SK-N-SH treated with all-trans-retinoic acid at 6 μM for 48 hours (cell line): ENCODE measurements at regions not wholly inside any gene's neighbourhood (a gene's known extent, or its start where the extent isn't known, plus 50 kb on each side); places are given as distances from the start of the nearest gene placed in this dataset.

ENCODE experiments used
- ATAC-seq: fragments of 200-7000 bp; cut with Tn5 transposase; 3 replicates; pipeline ENCODE4 v1.9.1; 2020; ENCODE audit warnings: mild to moderate bottlenecking, moderate library complexity
- ARNTL ChIP-seq: fragments of 450-650 bp; formaldehyde crosslinking; IDR thresholded peaks from 2 replicates; pipeline ENCODE4 v1.5.0; 2020; ENCODE audit warnings: low read depth, mild to moderate bottlenecking, moderate library complexity, borderline replicate concordance
- BACH2 ChIP-seq: fragments of 250-450 bp; sonication (Bioruptor Pico); IDR thresholded peaks from 2 replicates; pipeline ENCODE4 v1.9.0; 2021; ENCODE audit warnings: mild to moderate bottlenecking, borderline replicate concordance
- CSDC2 ChIP-seq: fragments of 250-450 bp; sonication (Bioruptor Pico); IDR thresholded peaks from 2 replicates; pipeline ENCODE4 v1.5.0; 2020; ENCODE audit warnings: mild to moderate bottlenecking, moderate library complexity
- ESRRG ChIP-seq: fragments of 250-450 bp; sonication (Bioruptor Pico); IDR thresholded peaks from 2 replicates; pipeline ENCODE4 v1.6.1; 2021; ENCODE audit warnings: mild to moderate bottlenecking
- GLIS3 ChIP-seq: fragments of 250-450 bp; sonication (Bioruptor Pico); IDR thresholded peaks from 2 replicates; pipeline ENCODE4 v1.5.0; 2020; ENCODE audit warnings: mild to moderate bottlenecking, moderate library complexity
- ISL1 ChIP-seq: fragments of 250-450 bp; sonication (Bioruptor Pico); IDR thresholded peaks from 2 replicates; pipeline ENCODE4 v2.1.2; 2022; ENCODE audit warnings: mild to moderate bottlenecking, moderate library complexity
- OSR1 ChIP-seq: fragments of 250-450 bp; sonication (Bioruptor Pico); IDR thresholded peaks from 2 replicates; pipeline ENCODE4 v1.8.0; 2022; ENCODE audit warnings: moderate library complexity, mild to moderate bottlenecking, inconsistent platforms
- PPARA ChIP-seq: fragments of 250-450 bp; sonication (Bioruptor Pico); IDR thresholded peaks from 2 replicates; pipeline ENCODE4 v1.5.0; 2020; ENCODE audit warnings: mild to moderate bottlenecking, borderline replicate concordance
- RARB ChIP-seq: fragments of 250-450 bp; sonication (Bioruptor Pico); IDR thresholded peaks from 2 replicates; pipeline ENCODE4 v1.8.0; 2021; ENCODE audit warnings: mild to moderate bottlenecking, moderate library complexity
- SNAI2 ChIP-seq: fragments of 250-450 bp; sonication (Bioruptor Pico); IDR thresholded peaks from 2 replicates; pipeline ENCODE4 v1.5.0; 2020; ENCODE audit warnings: mild to moderate bottlenecking, moderate library complexity
- TCF4 ChIP-seq: fragments of 250-450 bp; sonication (Bioruptor Pico); IDR thresholded peaks from 2 replicates; pipeline ENCODE4 v1.8.0; 2021; ENCODE audit warnings: mild to moderate bottlenecking, moderate library complexity, borderline replicate concordance
- TOX ChIP-seq: fragments of 250-450 bp; sonication (Bioruptor Pico); IDR thresholded peaks from 2 replicates; pipeline ENCODE4 v1.8.0; 2021; ENCODE audit warnings: mild to moderate bottlenecking, moderate library complexity, borderline replicate concordance
- ZFP3 ChIP-seq: fragments of 250-450 bp; sonication (Bioruptor Pico); IDR thresholded peaks from 2 replicates; pipeline ENCODE4 v1.5.0; 2020; ENCODE audit warnings: mild to moderate bottlenecking, moderate library complexity
- ZFP30 ChIP-seq: fragments of 450-650 bp; formaldehyde crosslinking; IDR thresholded peaks from 2 replicates; pipeline ENCODE4 v1.5.0; 2022; ENCODE audit warnings: mild to moderate bottlenecking, moderate library complexity
- ZNF565 ChIP-seq: fragments of 450-650 bp; formaldehyde crosslinking; conservative IDR thresholded peaks from 2 replicates; pipeline ENCODE4 v1.5.0; 2020; ENCODE audit warnings: low read depth, mild to moderate bottlenecking, moderate library complexity
- ZNF70 ChIP-seq: fragments of 450-650 bp; formaldehyde crosslinking; IDR thresholded peaks from 2 replicates; pipeline ENCODE4 v1.5.0; 2020; ENCODE audit warnings: mild to moderate bottlenecking, moderate library complexity
- ZNF8 ChIP-seq: fragments of 450-650 bp; formaldehyde crosslinking; IDR thresholded peaks from 2 replicates; pipeline ENCODE4 v1.5.0; 2020; ENCODE audit warnings: mild to moderate bottlenecking, moderate library complexity
- TF ChIP-seq, protein P1 (sequence below): fragments of 250-450 bp; sonication (Bioruptor Pico); IDR thresholded peaks from 2 replicates; pipeline ENCODE4 v1.8.0; 2021; ENCODE audit warnings: low read depth, mild to moderate bottlenecking, moderate library complexity, borderline replicate concordance
- TF ChIP-seq, protein P2 (sequence below): fragments of 250-450 bp; sonication (Bioruptor Pico); IDR thresholded peaks from 2 replicates; pipeline ENCODE4 v1.5.0; 2020; ENCODE audit warnings: mild to moderate bottlenecking, moderate library complexity
- TF ChIP-seq, protein P3 (sequence below): fragments of 250-450 bp; sonication (Bioruptor Pico); IDR thresholded peaks from 2 replicates; pipeline ENCODE4 v1.5.1; 2020; ENCODE audit warnings: low read depth, mild to moderate bottlenecking, moderate library complexity
- TF ChIP-seq, protein P4 (sequence below): fragments of 250-450 bp; sonication (Bioruptor Pico); IDR thresholded peaks from 2 replicates; pipeline ENCODE4 v1.8.0; 2020; ENCODE audit warnings: mild to moderate bottlenecking, moderate library complexity, borderline replicate concordance
- TF ChIP-seq, protein P5 (sequence below): fragments of 250-450 bp; sonication (Bioruptor Pico); IDR thresholded peaks from 2 replicates; pipeline ENCODE4 v1.5.1; 2021; ENCODE audit warnings: mild to moderate bottlenecking, moderate library complexity

DNA sequence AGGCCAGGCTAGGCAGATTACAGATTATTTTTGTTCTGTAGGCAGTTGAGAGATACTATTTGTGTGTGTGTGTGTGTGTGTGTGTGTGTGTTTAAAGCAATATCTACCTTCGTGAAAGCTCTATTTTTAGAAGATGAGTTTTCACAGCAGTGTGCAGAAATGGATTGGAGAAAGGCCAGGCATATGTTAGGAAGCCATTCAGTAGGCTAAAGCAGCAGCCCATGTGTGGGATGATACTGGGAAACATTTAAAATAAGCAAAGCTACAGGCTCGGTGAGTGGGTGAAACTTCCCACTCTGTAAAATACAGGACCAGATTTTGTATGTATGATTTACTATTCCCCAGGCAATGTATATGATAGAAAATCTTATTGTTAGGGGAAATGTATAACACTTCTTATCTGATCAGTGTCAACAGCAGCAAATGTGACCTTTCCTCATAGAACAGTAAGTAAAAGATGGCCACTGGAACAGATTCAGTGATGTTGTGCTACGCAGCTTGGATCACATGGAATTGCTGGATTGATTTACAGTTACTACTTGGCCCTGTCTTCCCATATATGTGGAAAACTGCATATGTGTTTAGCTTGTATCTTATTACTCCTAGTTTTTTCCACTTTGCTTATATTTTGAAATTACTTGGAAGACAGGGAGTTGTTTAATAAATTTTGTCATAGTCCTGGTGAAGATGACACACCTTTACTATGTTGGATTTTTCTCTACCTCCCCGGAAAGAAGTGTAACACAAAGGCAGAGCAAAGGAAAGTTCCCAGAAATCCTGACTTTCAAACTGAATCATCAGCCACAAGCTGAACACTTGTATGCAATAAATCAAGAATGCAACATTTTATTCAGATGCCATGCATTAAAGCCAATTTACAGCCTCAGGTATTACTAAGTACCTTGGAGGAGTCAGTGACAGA lies 1077.7 kb upstream of the SEMA6A start (continued):
- TF ChIP-seq PPARA, result no peak
- no peak for TF ChIP-seq ZNF70 (CRISPR knock-in tag)
- no peak for TF ChIP-seq TCF4
- TF ChIP-seq CSDC2 (CRISPR knock-in tag), result no peak
- TF ChIP-seq TOX (CRISPR knock-in tag), result no peak
- TF ChIP-seq RARB, result no peak
- TF ChIP-seq, protein P1, sequence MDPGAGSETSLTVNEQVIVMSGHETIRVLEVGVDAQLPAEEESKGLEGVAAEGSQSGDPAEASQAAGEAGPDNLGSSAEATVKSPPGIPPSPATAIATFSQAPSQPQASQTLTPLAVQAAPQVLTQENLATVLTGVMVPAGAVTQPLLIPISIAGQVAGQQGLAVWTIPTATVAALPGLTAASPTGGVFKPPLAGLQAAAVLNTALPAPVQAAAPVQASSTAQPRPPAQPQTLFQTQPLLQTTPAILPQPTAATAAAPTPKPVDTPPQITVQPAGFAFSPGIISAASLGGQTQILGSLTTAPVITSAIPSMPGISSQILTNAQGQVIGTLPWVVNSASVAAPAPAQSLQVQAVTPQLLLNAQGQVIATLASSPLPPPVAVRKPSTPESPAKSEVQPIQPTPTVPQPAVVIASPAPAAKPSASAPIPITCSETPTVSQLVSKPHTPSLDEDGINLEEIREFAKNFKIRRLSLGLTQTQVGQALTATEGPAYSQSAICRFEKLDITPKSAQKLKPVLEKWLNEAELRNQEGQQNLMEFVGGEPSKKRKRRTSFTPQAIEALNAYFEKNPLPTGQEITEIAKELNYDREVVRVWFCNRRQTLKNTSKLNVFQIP (CRISPR knock-in tag), result no peak
- no peak for TF ChIP-seq BACH2 (CRISPR knock-in tag)

DNA sequence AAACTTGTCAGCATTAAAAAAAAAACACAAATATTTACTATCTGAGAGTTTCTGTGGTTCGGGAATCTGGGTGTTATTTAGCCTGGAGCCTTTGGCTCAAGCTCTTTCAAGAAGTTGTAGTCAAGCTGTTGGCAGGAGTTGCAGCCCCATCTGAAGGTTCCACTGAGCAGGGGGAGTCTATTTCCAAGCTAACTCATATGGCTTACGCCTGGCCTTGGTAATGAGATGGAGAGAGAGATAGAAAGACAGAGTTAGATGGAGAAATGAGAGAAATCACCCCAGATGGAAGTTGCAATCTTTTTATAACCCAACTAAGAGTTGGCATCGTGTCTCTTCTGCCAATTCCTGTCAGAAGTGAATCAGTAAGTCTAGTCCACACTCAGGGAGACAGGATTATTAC lies 1075.2 kb upstream of the SEMA6A start:
- ATAC-seq, result no peak
- no peak for TF ChIP-seq ZNF8 (CRISPR knock-in tag)
- TF ChIP-seq BACH2 (CRISPR knock-in tag), result no peak
- no peak for TF ChIP-seq SNAI2 (CRISPR knock-in tag)
- TF ChIP-seq OSR1 (CRISPR knock-in tag), result no peak
- TF ChIP-seq, protein P2, sequence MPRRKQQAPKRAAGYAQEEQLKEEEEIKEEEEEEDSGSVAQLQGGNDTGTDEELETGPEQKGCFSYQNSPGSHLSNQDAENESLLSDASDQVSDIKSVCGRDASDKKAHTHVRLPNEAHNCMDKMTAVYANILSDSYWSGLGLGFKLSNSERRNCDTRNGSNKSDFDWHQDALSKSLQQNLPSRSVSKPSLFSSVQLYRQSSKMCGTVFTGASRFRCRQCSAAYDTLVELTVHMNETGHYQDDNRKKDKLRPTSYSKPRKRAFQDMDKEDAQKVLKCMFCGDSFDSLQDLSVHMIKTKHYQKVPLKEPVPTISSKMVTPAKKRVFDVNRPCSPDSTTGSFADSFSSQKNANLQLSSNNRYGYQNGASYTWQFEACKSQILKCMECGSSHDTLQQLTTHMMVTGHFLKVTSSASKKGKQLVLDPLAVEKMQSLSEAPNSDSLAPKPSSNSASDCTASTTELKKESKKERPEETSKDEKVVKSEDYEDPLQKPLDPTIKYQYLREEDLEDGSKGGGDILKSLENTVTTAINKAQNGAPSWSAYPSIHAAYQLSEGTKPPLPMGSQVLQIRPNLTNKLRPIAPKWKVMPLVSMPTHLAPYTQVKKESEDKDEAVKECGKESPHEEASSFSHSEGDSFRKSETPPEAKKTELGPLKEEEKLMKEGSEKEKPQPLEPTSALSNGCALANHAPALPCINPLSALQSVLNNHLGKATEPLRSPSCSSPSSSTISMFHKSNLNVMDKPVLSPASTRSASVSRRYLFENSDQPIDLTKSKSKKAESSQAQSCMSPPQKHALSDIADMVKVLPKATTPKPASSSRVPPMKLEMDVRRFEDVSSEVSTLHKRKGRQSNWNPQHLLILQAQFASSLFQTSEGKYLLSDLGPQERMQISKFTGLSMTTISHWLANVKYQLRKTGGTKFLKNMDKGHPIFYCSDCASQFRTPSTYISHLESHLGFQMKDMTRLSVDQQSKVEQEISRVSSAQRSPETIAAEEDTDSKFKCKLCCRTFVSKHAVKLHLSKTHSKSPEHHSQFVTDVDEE, result no peak
- TF ChIP-seq, protein P3, sequence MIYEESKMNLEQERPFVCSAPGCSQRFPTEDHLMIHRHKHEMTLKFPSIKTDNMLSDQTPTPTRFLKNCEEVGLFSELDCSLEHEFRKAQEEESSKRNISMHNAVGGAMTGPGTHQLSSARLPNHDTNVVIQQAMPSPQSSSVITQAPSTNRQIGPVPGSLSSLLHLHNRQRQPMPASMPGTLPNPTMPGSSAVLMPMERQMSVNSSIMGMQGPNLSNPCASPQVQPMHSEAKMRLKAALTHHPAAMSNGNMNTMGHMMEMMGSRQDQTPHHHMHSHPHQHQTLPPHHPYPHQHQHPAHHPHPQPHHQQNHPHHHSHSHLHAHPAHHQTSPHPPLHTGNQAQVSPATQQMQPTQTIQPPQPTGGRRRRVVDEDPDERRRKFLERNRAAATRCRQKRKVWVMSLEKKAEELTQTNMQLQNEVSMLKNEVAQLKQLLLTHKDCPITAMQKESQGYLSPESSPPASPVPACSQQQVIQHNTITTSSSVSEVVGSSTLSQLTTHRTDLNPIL (CRISPR knock-in tag), result no peak
- no peak for TF ChIP-seq TOX (CRISPR knock-in tag)
- TF ChIP-seq ZNF70 (CRISPR knock-in tag), result no peak
- no peak for TF ChIP-seq ESRRG (CRISPR knock-in tag)
- TF ChIP-seq CSDC2 (CRISPR knock-in tag), result no peak
- TF ChIP-seq TCF4, result no peak
- TF ChIP-seq, protein P4, sequence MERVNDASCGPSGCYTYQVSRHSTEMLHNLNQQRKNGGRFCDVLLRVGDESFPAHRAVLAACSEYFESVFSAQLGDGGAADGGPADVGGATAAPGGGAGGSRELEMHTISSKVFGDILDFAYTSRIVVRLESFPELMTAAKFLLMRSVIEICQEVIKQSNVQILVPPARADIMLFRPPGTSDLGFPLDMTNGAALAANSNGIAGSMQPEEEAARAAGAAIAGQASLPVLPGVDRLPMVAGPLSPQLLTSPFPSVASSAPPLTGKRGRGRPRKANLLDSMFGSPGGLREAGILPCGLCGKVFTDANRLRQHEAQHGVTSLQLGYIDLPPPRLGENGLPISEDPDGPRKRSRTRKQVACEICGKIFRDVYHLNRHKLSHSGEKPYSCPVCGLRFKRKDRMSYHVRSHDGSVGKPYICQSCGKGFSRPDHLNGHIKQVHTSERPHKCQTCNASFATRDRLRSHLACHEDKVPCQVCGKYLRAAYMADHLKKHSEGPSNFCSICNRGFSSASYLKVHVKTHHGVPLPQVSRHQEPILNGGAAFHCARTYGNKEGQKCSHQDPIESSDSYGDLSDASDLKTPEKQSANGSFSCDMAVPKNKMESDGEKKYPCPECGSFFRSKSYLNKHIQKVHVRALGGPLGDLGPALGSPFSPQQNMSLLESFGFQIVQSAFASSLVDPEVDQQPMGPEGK (CRISPR knock-in tag), result no peak
- TF ChIP-seq ZFP30, result no peak
- TF ChIP-seq, protein P1 (CRISPR knock-in tag), result no peak
- TF ChIP-seq PPARA, result no peak
- TF ChIP-seq ZNF565, result no peak

DNA sequence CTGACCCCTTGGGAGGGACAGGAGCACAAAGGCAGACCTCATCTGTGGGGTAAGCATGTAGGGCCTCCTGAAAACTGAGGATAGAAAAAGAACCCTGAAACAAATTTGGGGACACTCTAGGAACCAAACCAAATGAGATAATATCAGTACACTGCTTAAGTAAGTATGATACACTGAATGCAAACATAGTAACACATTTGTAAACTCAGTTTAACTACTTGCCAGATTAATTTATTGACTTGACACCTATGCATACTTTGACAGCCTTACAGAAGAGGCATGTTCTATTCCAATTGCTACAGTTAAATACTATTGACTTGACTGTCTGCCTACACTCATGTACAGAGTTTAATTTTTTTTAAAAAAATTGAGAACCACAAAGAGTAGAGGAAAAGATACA lies 1070.8 kb upstream of the SEMA6A start:
- no peak for ATAC-seq
- TF ChIP-seq ZNF565 (no peak), RARB (no peak), TCF4 (no peak), ARNTL (CRISPR knock-in tag) (no peak), SNAI2 (CRISPR knock-in tag) (no peak), ZFP30 (no peak), ZNF70 (CRISPR knock-in tag) (no peak), ISL1 (CRISPR knock-in tag) (no peak), OSR1 (CRISPR knock-in tag) (no peak), PPARA (no peak), ZFP3 (CRISPR knock-in tag) (no peak), GLIS3 (CRISPR knock-in tag) (no peak)
- TF ChIP-seq, protein P1 (CRISPR knock-in tag), result no peak
- TF ChIP-seq, protein P5, sequence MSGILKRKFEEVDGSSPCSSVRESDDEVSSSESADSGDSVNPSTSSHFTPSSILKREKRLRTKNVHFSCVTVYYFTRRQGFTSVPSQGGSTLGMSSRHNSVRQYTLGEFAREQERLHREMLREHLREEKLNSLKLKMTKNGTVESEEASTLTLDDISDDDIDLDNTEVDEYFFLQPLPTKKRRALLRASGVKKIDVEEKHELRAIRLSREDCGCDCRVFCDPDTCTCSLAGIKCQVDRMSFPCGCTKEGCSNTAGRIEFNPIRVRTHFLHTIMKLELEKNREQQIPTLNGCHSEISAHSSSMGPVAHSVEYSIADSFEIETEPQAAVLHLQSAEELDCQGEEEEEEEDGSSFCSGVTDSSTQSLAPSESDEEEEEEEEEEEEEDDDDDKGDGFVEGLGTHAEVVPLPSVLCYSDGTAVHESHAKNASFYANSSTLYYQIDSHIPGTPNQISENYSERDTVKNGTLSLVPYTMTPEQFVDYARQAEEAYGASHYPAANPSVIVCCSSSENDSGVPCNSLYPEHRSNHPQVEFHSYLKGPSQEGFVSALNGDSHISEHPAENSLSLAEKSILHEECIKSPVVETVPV (CRISPR knock-in tag), result no peak
- TF ChIP-seq, protein P3 (CRISPR knock-in tag), result no peak
- TF ChIP-seq, all 23 proteins: peak for 0
